Nephron progenitor cell (in vitro differentiated cells): ENCODE measurements at regions not wholly inside any gene's neighbourhood (a gene's known extent, or its start where the extent isn't known, plus 50 kb on each side); places are given as distances from the start of the nearest gene placed in this dataset.
A peak's percentile ranks its signal among the peaks of the same experiment; 100 is the strongest.

Experiments used
- DNase-seq: peaks from one replicate; pipeline ENCODE4 v3.0.0; 2021
- H3K27ac Mint-ChIP-seq: 2 replicates; pipeline ENCODE4 v1.8.0; 2021; ENCODE audit warnings: mild to moderate bottlenecking, moderate library complexity, mixed read lengths
- H3K27me3 Mint-ChIP-seq: 2 replicates; pipeline ENCODE4 v1.8.0; 2021; ENCODE audit warnings: mild to moderate bottlenecking, low read depth, mixed read lengths; ENCODE audit not compliant: poor library complexity
- H3K36me3 Mint-ChIP-seq: 2 replicates; pipeline ENCODE4 v1.8.0; 2021; ENCODE audit warnings: low read depth, mixed read lengths
- H3K4me1 Mint-ChIP-seq: 2 replicates; pipeline ENCODE4 v1.8.0; 2021; ENCODE audit warnings: mixed read lengths
- H3K4me3 Mint-ChIP-seq: 2 replicates; pipeline ENCODE4 v1.8.0; 2021; ENCODE audit warnings: mild to moderate bottlenecking, moderate library complexity, mixed read lengths
- H3K9me3 Mint-ChIP-seq: 2 replicates; pipeline ENCODE4 v1.8.0; 2021; ENCODE audit warnings: mild to moderate bottlenecking, moderate library complexity, mixed read lengths
- CTCF ChIP-seq: fragments of 200-600 bp; sonication (generic); IDR thresholded peaks from 2 replicates; pipeline ENCODE4 v1.5.0; 2021; ENCODE audit warnings: antibody characterized with exemption

GRCh38 chr9:19967888-19968459 is 179.1 kb upstream of the SLC24A2 start:
- no peak overlapping the region for H3K4me3 Mint-ChIP-seq
- no peaks in the 10 kb centered on the region for H3K36me3 Mint-ChIP-seq
- H3K9me3 Mint-ChIP-seq = no peaks in the 10 kb centered on the region
- peaks cover 47% of the 10 kb centered on the region for H3K4me1 Mint-ChIP-seq
- H3K27ac Mint-ChIP-seq = no peak overlapping the region
- no peaks in the 10 kb centered on the region for H3K27me3 Mint-ChIP-seq
- TF ChIP-seq CTCF = no peak
- DNase-seq = no peak

GRCh38 chr9:19967216-19967887 is 178.5 kb upstream of the SLC24A2 start:
- TF ChIP-seq CTCF = no peak
- H3K4me1 Mint-ChIP-seq = peaks cover 42% of the 10 kb centered on the region
- no peaks in the 10 kb centered on the region for H3K36me3 Mint-ChIP-seq
- no peaks in the 10 kb centered on the region for H3K9me3 Mint-ChIP-seq
- no peak overlapping the region for H3K4me3 Mint-ChIP-seq
- H3K27ac Mint-ChIP-seq = peak overlapping the region; percentile 43
- no peak for DNase-seq
- H3K27me3 Mint-ChIP-seq = no peaks in the 10 kb centered on the region

GRCh38 chr9:19965336-19965735 is 176.5 kb upstream of the SLC24A2 start:
- peaks cover 13% of the 10 kb centered on the region for H3K9me3 Mint-ChIP-seq

GRCh38 chr9:19947996-19948395 is 159.2 kb upstream of the SLC24A2 start:
- no peak overlapping the region for H3K27ac Mint-ChIP-seq
- H3K4me3 Mint-ChIP-seq = no peak overlapping the region
- H3K36me3 Mint-ChIP-seq = peaks cover 33% of the 10 kb centered on the region
- H3K9me3 Mint-ChIP-seq = peaks cover 31% of the 10 kb centered on the region
- peaks cover 49% of the 10 kb centered on the region for H3K4me1 Mint-ChIP-seq
- H3K27me3 Mint-ChIP-seq = peaks cover 4% of the 10 kb centered on the region
- no peak for DNase-seq
- no peak for TF ChIP-seq CTCF

More at GRCh38 chr9:19965336-19965735, 176.5 kb upstream of the SLC24A2 start:
- no peak for DNase-seq
- Mint-ChIP-seq H3K27me3 (no peaks in the 10 kb centered on the region), H3K27ac (no peak overlapping the region), H3K36me3 (peaks cover 9% of the 10 kb centered on the region), H3K4me3 (no peak overlapping the region), H3K4me1 (peaks cover 36% of the 10 kb centered on the region)
- TF ChIP-seq CTCF = no peak

- Mint-ChIP-seq H3K36me3 (peaks cover 24% of the 10 kb centered on the region), H3K4me1 (peaks cover 64% of the 10 kb centered on the region), H3K27me3 (peaks cover 8% of the 10 kb centered on the region), H3K9me3 (peaks cover 20% of the 10 kb centered on the region), H3K27ac (peak overlapping the region; percentile 60), H3K4me3 (no peak overlapping the region)
- peak; percentile 46 for TF ChIP-seq CTCF
- peak; percentile 18 for DNase-seq
These were observed 157.7 kb upstream of the SLC24A2 start for GRCh38 chr9:19946441-19947109.
